Urinary bladder (tissue), 3 donors: ENCODE measurements at regions not wholly inside any gene's neighbourhood (a gene's known extent, or its start where the extent isn't known, plus 50 kb on each side); places are given as distances from the start of the nearest gene placed in this dataset.
A peak's percentile ranks its signal among the peaks of the same experiment; 100 is the strongest.
"Not testable (repeated sequence)": the region's sequence is repeated elsewhere in the genome, so short reads cannot be mapped to it uniquely, and the experiment has no call there.

Source experiments
- DNase-seq: peaks from one replicate; pipeline ENCODE4 v3.0.0-alpha.2; 2015; ENCODE audit errors: extremely low spot score
- H3K27ac ChIP-seq: one replicate; pipeline ENCODE4 v1.5.1; 2013; ENCODE audit warnings: low read depth, mild to moderate bottlenecking, moderate library complexity
- H3K36me3 ChIP-seq: one replicate; pipeline ENCODE4 v1.6.1; 2013; ENCODE audit warnings: mild to moderate bottlenecking, moderate library complexity; ENCODE audit not compliant: insufficient read depth
- H3K4me1 ChIP-seq: one replicate; pipeline ENCODE4 v1.6.1; 2013; ENCODE audit warnings: mild to moderate bottlenecking, moderate library complexity; ENCODE audit not compliant: insufficient read depth
- H3K4me3 ChIP-seq: one replicate; pipeline ENCODE4 v1.5.1; 2013; ENCODE audit warnings: low read depth, low read length
- WGBS: extraction: QIAGEN DNeasy Blood & Tissue Kit; methylation state at CpG from one replicate; pipeline ENCODE4 v1.1.7; 2013; 5-methylcytosine and 5-hydroxymethylcytosine counted together
- donor health status: healthy with polysubstance abuse.
- donor health status: healthy.

DNA sequence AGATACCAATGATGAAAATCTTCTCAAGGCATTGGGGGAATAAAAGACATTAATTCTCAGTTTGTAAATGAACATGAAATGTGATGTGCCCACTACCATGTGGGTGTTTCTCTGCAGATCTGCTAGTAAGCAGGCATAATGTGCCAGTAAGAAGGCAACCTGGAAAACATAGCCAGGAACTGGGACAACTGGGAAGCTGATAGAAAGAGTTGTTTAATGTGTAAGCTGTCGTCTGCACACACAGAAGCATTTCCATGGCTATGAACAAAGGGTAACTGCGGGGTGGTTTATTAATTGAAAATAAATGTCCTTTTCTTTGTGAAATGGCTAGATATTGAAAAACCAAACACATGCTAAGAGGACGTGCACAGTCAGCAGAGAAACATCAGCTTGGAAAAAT, 52.0 kb downstream of the ZC3H11B start:
- Histone ChIP-seq H3K36me3 (no peaks in the 10 kb centered on the region), H3K4me3 (no peak overlapping the region), H3K27ac (no peak overlapping the region), H3K4me1 (no peaks in the 10 kb centered on the region)
- no peak for DNase-seq
- 80% methylated on average over 3 of the region's 3 CpGs for WGBS

DNA sequence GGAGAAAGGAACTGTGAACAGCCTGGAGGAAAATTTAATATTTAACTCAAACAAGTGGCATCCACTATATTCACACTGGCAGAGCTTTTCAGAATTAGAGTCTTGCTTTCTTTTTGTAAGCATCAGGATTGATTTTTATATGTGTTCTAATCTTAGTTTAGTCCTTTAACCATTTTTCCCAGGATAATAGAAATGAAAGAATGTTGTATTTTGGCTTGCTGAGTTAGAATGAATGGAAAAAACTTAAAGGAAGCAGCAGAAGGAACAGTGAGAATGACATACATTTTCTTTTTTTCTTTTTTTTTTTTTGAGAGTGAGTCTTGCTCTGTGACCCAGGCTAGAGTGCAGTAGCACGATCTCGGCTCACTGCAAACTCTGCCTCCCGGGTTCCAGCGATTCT, 53.0 kb downstream of the ZC3H11B start:
- 89% methylated on average over 4 of the region's 4 CpGs for WGBS

DNA sequence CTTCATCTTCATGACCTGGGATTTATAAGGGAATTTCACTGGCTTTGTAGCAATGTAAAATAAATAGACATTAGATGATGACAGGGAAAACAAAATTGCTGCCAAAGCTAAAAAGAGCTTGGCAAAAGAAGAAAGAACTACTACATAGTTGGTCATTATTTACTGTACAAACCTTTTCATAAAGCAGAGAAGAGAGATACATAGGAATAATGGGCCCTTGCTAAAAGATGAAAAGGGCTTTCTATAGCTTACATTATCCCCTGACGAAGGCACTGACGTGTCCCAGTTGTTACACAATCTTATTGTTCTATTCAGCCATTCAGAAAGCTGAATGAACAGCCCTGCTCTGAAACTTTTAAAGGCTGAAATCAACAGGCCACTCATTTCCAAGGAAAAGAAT, 57.1 kb downstream of the ZC3H11B start:
- Histone ChIP-seq H3K4me1 (no peaks in the 10 kb centered on the region), H3K27ac (no peak overlapping the region), H3K4me3 (no peak overlapping the region), H3K36me3 (no peaks in the 10 kb centered on the region)
- WGBS: 22% methylated on average over 2 of the region's 2 CpGs
- DNase-seq: peak; percentile 57

More for the DNA sequence above, 53.0 kb downstream of the ZC3H11B start:
- H3K4me1 ChIP-seq: no peaks in the 10 kb centered on the region
- no peak overlapping the region for H3K4me3 ChIP-seq
- no peak overlapping the region for H3K27ac ChIP-seq
- H3K36me3 ChIP-seq: no peaks in the 10 kb centered on the region
- DNase-seq: no peak

DNA sequence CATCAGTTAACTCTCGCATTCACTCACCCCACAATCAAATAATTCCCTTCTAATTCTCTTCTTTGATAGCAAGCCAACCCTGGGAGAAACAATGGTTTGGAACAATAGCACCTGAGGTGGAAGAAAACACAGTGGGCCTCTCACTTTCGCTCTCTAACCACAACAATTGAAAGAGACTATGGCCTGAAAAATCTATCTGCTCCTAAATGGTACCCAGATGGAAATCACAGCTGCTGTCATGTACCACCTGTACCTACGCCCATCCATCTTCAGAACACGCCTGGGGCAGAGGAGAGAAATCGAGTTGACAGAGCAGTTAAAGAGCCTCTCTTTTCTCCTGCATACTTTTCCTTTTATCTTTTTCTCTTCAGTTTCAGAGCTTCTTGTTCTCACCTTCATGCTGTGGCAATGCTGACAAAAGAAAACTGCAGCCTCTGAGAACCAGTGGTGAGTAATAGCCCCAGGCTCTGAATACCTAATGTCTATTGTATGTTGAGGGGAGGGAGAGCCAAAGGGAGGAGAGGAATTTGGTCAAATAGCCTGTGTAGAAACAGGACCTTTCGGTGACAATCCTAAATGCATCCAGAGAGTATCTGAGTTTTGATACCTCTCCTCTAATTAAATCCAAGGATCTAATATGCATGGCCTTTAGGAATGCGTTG, 57.7 kb downstream of the ZC3H11B start:
- no peak overlapping the region for H3K27ac ChIP-seq
- no peak for DNase-seq
- H3K36me3 ChIP-seq: no peaks in the 10 kb centered on the region
- H3K4me1 ChIP-seq: no peaks in the 10 kb centered on the region
- H3K4me3 ChIP-seq: no peak overlapping the region
- WGBS: 77% methylated on average over 7 of the region's 7 CpGs

DNA sequence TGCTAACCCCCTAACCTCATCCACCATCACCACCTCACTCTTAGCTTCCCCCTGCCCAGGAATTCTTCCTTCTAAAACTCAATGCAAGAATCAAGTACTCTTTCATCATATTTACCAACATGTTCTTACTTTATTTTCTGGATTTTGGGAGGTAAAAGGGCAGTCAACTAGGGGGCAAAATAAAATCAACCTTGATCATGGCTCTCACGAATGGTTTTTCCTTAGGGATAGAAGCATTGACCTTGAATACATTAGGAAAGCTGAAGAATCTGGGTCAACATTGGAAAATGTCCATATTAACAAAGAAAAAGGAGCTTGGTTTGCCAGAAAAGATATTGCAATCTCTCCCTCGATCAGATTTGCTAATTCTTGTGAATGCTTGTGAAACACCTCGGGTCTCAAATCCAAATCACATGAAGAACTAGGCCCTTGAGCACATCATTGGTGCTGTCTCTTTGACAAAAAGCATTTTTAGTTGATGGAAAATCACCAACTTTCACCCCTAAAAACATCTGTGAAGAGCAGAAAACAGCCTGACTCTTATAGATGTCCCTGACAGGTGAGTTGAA, 58.9 kb downstream of the ZC3H11B start:
- H3K36me3 ChIP-seq: no peaks in the 10 kb centered on the region
- DNase-seq: no peak
- no peak overlapping the region for H3K27ac ChIP-seq
- WGBS: 77% methylated on average over 3 of the region's 3 CpGs
- H3K4me1 ChIP-seq: no peaks in the 10 kb centered on the region
- no peak overlapping the region for H3K4me3 ChIP-seq

DNA sequence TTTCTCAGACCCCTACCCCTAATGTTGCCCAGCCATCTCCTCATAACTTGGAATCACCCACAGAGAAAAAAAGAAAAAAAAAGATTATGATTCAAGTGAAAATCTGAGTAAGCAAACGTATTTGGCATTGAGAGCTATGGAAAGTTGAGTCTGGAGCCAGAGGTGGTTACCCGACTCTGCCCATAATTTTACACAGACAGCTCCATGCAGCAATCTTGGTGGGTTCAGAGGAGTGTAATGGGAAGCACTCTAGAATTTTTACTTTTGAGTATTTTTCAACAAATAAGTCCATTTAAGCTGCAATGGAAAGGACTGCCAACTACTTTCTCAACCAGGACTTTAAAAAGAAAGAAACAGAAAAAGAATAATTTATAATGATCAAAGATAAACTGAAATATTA, 62.7 kb downstream of the ZC3H11B start:
- H3K4me1 ChIP-seq: no peaks in the 10 kb centered on the region
- no peak overlapping the region for H3K4me3 ChIP-seq
- WGBS: 48% methylated on average over 2 of the region's 2 CpGs
- no peak overlapping the region for H3K27ac ChIP-seq
- peak; percentile 31 for DNase-seq
- no peaks in the 10 kb centered on the region for H3K36me3 ChIP-seq

DNA sequence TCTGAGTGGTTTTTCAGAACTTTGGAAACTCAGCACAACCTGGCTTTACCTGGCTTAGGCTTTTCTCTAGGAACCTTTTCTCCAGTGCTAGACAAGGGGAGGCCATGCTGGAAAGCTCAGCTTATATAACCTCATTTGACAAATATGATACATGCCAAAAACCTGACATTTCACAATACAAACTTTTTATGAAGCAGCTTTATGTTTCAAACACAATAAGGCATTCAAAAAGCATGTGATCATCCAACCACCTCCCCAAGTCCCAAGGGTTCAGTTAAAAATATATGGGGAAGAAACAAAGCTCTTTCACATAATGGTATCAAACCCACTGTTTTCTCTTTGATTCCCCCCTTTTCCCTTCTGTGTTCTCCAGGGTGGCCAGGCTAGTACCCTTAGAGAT, 63.7 kb downstream of the ZC3H11B start:
- no peak overlapping the region for H3K27ac ChIP-seq
- H3K36me3 ChIP-seq: no peaks in the 10 kb centered on the region
- H3K4me3 ChIP-seq: no peak overlapping the region
- DNase-seq: no peak
- H3K4me1 ChIP-seq: no peaks in the 10 kb centered on the region

DNA sequence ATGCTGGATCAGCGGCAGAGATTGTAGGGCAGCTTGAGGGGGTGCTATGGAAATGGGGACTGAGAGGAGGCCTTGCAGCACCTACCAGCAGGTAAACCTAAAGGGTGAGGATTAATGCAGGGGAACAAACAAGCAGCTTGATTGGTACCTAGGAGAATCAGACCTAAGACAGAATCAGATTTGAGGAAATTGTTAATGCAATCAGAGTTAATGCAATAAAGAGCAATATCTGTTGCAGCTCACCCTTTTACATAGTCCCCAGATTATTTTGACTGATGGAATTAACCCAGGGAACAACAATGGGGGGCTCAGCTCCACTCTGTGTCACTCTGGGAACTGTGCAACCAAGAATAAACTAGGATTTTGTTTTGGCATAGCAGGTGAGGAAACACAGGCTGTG, 64.5 kb downstream of the ZC3H11B start:
- WGBS: 96% methylated on average over 1 of the region's 1 CpG
- no peak overlapping the region for H3K4me3 ChIP-seq
- H3K4me1 ChIP-seq: no peaks in the 10 kb centered on the region
- no peaks in the 10 kb centered on the region for H3K36me3 ChIP-seq
- no peak for DNase-seq
- no peak overlapping the region for H3K27ac ChIP-seq

DNA sequence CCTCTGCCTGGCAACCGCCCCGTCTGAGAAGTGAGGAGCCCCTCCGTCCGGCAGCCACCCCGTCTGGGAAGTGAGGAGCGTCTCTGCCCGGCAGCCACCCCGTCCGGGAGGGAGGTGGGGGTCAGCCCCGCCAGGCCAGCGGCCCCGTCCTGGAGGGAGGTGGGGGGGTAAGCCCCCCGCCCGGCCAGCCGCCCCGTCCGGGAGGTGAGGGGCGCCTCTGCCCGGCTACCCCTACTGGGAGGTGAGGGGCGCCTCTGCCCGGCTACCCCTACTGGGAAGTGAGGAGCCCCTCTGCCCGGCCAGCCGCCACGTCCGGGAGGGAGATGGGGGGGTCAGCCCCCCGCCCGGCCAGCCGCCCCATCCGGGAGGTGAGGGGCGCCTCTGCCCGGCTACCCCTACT, 67.1 kb downstream of the ZC3H11B start:
- not testable (repeated sequence) for H3K27ac ChIP-seq, H3K4me1 ChIP-seq, DNase-seq, H3K36me3 ChIP-seq, H3K4me3 ChIP-seq
- 97% methylated on average over 31 of the region's 31 CpGs for WGBS

DNA sequence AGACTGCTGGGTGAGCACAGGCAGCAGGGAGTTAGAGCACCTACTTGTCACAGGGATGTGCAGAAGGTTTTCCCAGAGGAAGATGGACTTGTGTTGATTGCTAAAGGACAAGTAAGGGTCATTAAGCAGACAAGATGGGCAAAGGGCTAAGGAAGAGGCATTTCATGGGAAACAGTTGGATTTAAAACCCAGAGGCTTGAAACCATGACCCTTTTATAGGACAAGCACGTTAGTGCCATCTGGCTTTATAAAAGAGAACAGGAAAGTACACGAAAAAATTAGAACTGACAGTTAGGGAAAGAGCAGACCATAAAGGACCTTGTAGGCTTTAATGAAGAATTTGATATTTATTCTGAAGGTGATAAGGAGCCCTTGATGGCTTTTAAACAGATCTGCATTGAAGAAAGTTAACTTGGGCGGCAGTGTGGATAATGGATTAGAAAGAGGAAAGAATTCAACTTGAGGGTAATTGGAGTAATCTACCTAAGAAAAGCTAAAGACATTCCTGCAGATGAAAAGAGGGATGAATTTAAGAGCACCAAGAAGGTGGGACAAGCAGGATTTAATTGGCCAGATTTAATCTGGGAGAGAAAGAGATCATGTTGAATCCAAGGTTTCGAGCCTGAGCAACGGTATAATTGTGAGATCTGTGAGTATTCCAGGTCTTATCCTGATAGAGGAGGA, 68.6 kb downstream of the ZC3H11B start:
- no peak for DNase-seq
- Histone ChIP-seq H3K27ac (no peak overlapping the region), H3K36me3 (no peaks in the 10 kb centered on the region), H3K4me1 (no peaks in the 10 kb centered on the region), H3K4me3 (no peak overlapping the region)
- WGBS: 71% methylated on average over 5 of the region's 5 CpGs

DNA sequence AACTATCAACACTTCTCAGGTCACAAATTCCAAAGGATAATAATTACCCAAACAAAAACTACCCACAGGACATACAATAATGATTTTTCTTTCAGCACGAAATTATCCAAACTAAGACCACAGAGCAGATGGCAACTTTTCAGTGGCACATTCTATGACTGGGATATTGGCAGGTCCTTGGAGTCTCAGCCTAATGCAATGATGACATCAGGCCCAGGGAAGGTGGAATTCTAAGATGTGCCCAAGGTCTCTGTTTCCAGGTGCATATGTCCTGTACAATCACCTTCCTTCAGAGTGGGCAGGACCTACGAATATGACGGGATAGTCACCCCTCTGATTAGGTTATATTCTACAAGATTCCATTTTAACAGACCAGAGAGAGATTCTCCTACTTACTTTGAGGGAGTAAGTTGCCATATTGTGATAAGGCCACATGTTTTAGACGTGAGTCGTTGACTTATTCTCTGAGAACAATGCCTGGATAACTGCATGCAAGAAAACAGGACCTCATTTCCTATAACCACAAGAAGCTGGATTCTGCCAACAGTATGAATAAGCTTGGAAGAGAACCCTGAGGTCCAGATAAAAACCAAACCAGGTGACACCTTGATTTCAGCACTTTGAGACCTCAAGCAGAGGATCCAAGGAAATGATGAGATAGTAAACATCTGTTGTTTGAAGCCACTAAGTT, 69.9 kb downstream of the ZC3H11B start:
- DNase-seq: no peak
- Histone ChIP-seq H3K4me1 (no peaks in the 10 kb centered on the region), H3K4me3 (no peak overlapping the region), H3K36me3 (no peaks in the 10 kb centered on the region), H3K27ac (no peak overlapping the region)
- WGBS: 87% methylated on average over 5 of the region's 5 CpGs

DNA sequence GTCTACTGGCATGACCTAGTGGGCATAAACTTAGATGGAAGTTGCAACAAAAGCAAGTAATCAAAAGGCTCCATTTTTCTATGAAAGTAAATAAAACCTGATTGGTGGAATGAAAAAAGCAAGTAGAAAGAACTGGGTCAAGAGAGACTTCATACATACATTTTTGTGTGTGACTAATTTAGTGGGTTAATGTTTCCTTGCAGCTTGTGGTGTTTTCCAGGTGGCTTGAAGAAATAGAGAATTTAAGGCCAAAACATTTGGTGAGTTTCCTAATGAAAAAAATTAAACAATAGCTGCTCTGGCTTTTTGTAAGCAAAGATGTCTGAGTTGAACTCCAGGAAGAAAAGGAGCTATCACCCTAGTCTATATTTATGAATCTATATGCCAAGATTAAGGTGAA, 71.0 kb downstream of the ZC3H11B start:
- no peaks in the 10 kb centered on the region for H3K36me3 ChIP-seq
- H3K4me3 ChIP-seq: no peak overlapping the region
- no peak overlapping the region for H3K27ac ChIP-seq
- no peak for DNase-seq
- no peaks in the 10 kb centered on the region for H3K4me1 ChIP-seq

DNA sequence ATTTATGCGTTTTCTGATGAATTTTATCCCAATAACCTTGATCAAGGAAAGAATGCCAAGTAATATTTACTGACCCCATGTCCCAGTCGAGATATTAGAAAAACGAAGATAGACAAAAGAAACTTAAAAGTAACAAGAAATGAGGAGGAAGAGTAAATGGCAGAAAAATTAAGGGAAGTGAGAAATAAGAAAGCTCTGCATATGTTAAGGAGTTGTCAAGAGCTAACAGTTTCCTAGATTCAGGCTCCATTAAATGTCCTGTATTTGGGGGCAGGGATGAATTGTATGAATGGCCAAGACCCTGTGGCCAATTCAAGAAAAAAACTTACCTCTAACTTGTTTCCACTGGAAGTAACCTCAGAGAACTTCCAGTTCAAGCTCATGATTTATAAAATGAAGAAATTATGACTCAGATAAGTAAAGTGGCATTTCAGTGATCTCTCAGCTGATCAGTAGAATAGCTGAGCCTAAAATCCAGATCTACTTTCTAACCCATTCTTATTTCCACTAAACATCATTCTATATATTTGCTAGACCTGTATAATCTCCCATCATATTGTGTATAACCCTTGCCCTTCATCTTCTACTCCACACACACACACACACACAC, 73.2 kb downstream of the ZC3H11B start:
- 88% methylated on average over 3 of the region's 3 CpGs for WGBS
- no peaks in the 10 kb centered on the region for H3K4me1 ChIP-seq
- H3K27ac ChIP-seq: no peak overlapping the region

DNA sequence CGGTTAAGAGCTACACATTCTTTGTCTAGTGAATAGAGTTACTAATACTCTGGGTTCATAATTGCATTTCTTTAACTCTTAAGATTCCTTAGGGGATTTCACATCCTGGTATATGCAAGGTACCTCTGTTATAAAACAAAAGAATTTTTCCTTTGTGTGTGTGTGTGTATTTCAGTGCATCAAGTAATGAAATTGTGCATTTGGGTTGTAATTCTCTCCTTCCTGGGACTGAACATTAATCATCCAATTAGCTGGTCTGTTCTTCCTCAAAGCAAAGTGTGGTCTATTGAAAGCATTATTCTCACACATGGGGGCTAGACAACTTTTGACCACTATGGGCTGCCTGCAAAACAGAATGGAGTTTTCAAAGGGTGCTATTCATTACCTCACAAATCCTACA, 74.0 kb downstream of the ZC3H11B start:
- H3K27ac ChIP-seq: no peak overlapping the region
- H3K36me3 ChIP-seq: no peaks in the 10 kb centered on the region
- DNase-seq: no peak
- H3K4me1 ChIP-seq: no peaks in the 10 kb centered on the region
- H3K4me3 ChIP-seq: no peak overlapping the region
- WGBS: 95% methylated on average over 1 of the region's 1 CpG

More for the DNA sequence above, 73.2 kb downstream of the ZC3H11B start:
- Histone ChIP-seq H3K4me3 (no peak overlapping the region), H3K36me3 (no peaks in the 10 kb centered on the region)
- DNase-seq: no peak
